Spinal cord (tissue), 9 donors: ENCODE measurements at regions not wholly inside any gene's neighbourhood (a gene's known extent, or its start where the extent isn't known, plus 50 kb on each side); places are given as distances from the start of the nearest gene placed in this dataset.

Experiments used
- DNase-seq, 6 donors: peaks; one replicate each; pipeline versions ENCODE4 v3.0.0 to v3.0.0-alpha.2; 2013 to 2015; ENCODE audit warnings: low spot score in 6 of 6, low read depth in 4 of 6
- H3K27ac ChIP-seq: one replicate; pipeline ENCODE4 v1.5.1; 2013; ENCODE audit warnings: low read depth, low read length, control low read depth
- H3K27me3 ChIP-seq: one replicate; pipeline ENCODE4 v1.6.1; 2013; ENCODE audit warnings: low read length; ENCODE audit not compliant: control insufficient read depth, insufficient read depth
- H3K36me3 ChIP-seq: one replicate; pipeline ENCODE4 v1.6.1; 2013; ENCODE audit warnings: low read length; ENCODE audit not compliant: control insufficient read depth, insufficient read depth
- H3K4me1 ChIP-seq: one replicate; pipeline ENCODE4 v1.6.1; 2013; ENCODE audit warnings: low read length; ENCODE audit not compliant: control insufficient read depth, insufficient read depth
- H3K4me3 ChIP-seq: one replicate; pipeline ENCODE4 v1.5.1; 2013; ENCODE audit warnings: low read depth, low read length, control low read depth
- H3K9me3 ChIP-seq: one replicate; pipeline ENCODE4 v1.6.1; 2013; ENCODE audit warnings: low read length; ENCODE audit not compliant: control insufficient read depth, insufficient read depth
- WGBS: methylation state at CpG from one replicate; pipeline ENCODE4 v1.1.5; 2013; ENCODE audit warnings: missing lambda C conversion rate; ENCODE audit not compliant: insufficient coverage; 5-methylcytosine and 5-hydroxymethylcytosine counted together
- donor health status: healthy.

DNA sequence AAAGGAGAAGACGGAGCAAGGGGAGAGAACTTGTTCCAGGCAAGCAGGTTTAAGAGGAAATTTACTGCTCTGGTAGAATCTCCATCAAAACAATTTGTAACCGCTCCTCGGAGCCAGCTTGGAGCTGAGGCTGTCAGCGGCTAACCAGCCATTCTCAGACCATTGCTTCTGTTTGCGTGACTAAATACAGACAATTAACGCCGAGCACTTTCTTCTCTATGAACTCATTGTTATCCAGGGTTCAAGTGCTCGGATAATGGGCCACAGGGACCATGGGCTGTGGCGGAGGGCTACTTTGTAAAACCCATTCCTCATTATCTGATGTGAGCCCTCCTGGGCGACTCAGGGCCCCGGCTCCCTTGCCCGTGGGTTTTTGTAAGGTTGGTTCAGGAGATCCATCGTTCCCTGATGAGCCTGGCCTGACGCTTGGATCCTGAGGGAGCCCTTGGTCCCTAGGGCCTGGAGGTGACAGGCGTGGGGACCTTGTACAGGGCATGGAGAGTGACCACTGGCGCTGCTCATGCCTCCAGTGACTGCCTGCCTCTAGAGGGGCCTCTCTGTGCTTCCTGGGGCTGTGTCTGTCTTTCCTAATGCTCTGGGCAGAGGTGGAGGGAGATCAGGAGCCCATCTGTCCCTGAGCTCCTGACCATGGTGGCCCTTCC, 61.5 kb upstream of the ZNF536 start:
- Histone ChIP-seq H3K4me1 (peaks cover 12% of the 10 kb centered on the region), H3K27me3 (no peaks in the 10 kb centered on the region), H3K36me3 (peaks cover 6% of the 10 kb centered on the region), H3K27ac (no peak overlapping the region), H3K4me3 (no peak overlapping the region), H3K9me3 (no peaks in the 10 kb centered on the region)
- WGBS, result 38% methylated on average over 14 of the region's 16 CpGs
- peak in 2 of 6 donors; percentile 29 to 65 for DNase-seq

DNA sequence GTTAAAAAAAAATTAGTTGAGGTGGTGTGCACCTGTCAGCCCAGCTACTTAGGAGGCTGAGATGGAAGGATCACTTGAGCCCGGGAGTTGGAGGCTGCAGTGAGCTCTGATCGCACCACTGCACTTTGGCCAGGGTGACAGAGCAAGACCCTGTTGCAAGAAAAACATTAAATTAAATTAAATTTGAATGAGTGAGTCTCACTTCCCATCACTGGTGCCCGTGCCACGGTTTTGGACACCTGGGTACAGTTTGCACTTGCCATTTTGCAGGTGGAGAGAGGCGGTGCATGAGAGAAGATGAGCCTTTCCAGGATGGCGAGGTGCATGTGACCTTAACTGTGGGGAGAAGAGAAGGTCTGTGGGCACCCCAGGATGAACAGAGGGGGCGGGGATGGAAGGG, 60.3 kb upstream of the ZNF536 start:
- no peak for DNase-seq
- Histone ChIP-seq H3K4me1 (peaks cover 12% of the 10 kb centered on the region), H3K4me3 (no peak overlapping the region), H3K9me3 (no peaks in the 10 kb centered on the region), H3K36me3 (peaks cover 6% of the 10 kb centered on the region), H3K27me3 (no peaks in the 10 kb centered on the region), H3K27ac (no peak overlapping the region)
- 93% methylated on average over 5 of the region's 7 CpGs for WGBS

DNA sequence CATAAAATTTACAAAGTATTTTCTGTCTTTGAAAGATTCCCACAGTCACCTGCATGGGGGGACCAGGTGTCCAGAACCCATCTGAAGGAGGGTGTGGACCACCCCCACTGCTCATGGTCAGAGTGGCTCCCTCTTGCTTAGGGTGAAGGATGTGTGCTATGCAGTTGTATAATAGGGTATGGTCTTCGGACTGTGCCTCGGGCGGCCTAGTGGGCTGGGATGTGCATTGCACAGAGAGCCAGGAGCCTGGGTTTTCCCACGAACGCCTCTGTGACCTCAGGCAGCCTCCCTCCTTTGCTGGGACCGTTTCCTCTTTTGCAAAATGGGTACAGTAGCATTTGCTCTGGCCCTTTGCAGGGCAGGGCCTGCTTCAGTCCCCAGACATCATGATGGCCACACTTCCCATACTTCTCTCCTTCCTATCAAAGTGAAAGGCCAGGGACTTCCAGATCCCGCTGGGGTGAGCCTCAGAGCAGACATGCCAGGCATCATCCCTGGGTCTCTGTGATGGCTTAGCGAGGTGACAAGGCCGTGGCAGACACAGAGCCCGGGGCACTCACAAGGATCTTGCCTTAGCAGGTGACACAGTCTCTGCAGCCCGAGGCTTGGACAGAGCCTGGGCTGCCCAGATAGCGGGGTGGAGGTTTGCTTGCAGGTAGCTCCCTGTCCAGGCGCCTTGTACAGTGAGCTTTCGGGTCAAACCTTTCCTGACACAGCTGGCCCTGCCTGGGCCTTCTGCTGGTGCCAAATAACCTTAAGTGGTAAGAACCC, 59.4 kb upstream of the ZNF536 start:
- Histone ChIP-seq H3K36me3 (peaks cover 6% of the 10 kb centered on the region), H3K4me1 (peaks cover 12% of the 10 kb centered on the region), H3K9me3 (no peaks in the 10 kb centered on the region), H3K27ac (no peak overlapping the region), H3K27me3 (no peaks in the 10 kb centered on the region), H3K4me3 (no peak overlapping the region)
- WGBS, result 89% methylated on average over 14 of the region's 14 CpGs
- DNase-seq, result no peak

DNA sequence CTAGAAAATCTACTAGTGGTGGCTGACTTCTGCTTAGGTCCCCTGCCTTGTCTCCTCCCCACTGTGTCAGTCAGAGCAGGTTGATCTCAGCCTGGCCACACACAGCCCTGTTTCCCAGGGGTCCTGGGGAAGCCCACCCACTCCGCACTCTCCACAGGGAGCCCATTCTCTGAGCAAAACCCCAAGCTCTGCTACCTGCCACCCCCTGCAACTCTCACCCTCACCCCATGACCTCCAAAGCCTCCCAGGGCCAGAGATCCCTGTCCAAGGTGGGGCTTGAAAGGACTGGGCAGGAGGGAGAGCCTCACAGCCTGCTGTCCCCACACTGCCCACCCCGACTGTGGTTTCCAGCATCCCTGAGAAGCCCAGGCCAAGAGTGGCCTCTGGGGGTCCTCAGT, 58.8 kb upstream of the ZNF536 start:
- H3K4me3 ChIP-seq, result no peak overlapping the region
- no peak overlapping the region for H3K27ac ChIP-seq
- H3K27me3 ChIP-seq, result no peaks in the 10 kb centered on the region
- DNase-seq, result no peak
- H3K4me1 ChIP-seq, result peaks cover 12% of the 10 kb centered on the region
- no peaks in the 10 kb centered on the region for H3K9me3 ChIP-seq
- H3K36me3 ChIP-seq, result peaks cover 6% of the 10 kb centered on the region
- WGBS, result 100% methylated on average over 1 of the region's 2 CpGs

DNA sequence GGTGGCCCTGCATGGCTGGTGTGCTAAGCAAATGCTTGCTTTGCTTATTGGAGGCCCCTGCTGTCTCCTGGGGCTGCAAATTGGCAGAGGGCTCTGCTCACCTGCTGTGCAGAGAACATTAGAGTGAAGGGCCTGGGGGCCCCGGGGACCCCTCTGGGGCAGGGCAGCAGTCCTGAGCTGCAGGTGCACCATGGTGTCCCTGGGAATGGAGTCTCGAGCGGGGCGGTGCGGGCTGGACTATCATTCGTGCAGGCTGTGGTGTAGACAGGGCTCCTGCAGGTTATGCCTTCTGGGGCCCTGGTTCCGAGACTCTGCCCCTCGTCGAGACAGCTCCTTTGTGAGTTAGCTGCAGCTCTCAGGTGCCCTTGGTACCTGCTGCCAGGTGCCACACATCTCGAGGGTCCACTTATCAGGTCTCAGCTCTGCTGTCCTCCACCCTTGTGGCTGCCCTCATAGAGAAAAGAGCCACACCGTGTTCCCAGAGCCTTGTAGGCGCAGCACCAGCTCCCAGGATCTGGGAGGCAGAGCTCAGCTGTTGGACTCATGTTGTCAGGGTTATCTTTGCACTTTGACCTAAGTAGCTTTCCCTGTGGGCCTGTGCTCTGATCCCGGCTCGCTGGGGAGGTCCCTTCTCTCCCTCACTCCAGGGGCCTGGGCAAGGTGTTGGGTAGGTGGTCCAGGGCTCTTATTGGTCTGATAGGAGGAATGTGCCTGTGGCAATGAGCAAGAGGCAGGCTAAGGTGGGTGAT, 58.0 kb upstream of the ZNF536 start:
- no peak for DNase-seq
- 92% methylated on average over 12 of the region's 14 CpGs for WGBS
- no peaks in the 10 kb centered on the region for H3K9me3 ChIP-seq
- H3K4me3 ChIP-seq, result no peak overlapping the region
- H3K27me3 ChIP-seq, result no peaks in the 10 kb centered on the region
- peaks cover 12% of the 10 kb centered on the region for H3K4me1 ChIP-seq
- H3K36me3 ChIP-seq, result peaks cover 6% of the 10 kb centered on the region
- no peak overlapping the region for H3K27ac ChIP-seq

DNA sequence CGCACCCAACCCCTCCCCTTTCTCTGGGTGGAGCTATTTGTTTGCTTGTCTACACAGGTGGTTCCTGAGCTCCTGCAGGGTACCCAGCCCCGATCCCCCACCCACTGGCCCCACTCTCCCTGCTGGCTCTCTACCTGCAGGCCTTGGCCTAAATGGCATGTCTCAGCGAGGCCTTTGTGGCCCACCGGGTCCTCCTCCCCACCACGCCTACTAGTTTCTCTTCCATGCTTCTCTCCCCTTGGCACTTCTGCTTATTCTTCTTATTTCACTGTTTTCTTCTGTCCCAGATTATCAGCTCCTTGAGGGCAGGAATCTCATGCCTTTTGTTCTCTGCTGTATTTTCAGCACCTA, 57.4 kb upstream of the ZNF536 start:
- DNase-seq, result no peak
- no peak overlapping the region for H3K27ac ChIP-seq
- 97% methylated on average over 5 of the region's 5 CpGs for WGBS

DNA sequence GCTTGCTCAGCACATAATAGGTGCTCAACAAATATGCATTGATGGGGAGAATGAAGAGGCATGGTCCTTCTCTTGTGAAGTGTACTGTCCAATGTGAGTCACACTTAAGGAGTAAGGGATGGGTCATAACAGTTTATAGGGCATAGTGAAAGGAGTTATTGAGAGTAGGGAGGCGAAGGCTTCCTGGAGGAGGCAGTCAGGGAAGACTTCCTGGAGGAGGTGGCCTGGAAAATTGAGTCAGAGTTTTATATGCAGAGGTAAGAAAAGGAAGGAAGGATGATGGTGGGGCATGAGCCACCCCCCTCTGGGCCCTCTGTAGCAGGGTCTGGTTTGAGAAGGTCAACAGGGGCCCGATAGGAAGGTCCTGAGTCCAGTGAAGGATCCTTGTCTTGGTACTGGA, 57.0 kb upstream of the ZNF536 start:
- Histone ChIP-seq H3K36me3 (peaks cover 6% of the 10 kb centered on the region), H3K9me3 (no peaks in the 10 kb centered on the region), H3K4me1 (peaks cover 9% of the 10 kb centered on the region), H3K27me3 (no peaks in the 10 kb centered on the region), H3K27ac (no peak overlapping the region), H3K4me3 (no peak overlapping the region)
- DNase-seq, result no peak
- WGBS, result 100% methylated on average over 1 of the region's 2 CpGs

More for the DNA sequence above, 57.4 kb upstream of the ZNF536 start:
- Histone ChIP-seq H3K27me3 (no peaks in the 10 kb centered on the region), H3K36me3 (peaks cover 6% of the 10 kb centered on the region), H3K9me3 (no peaks in the 10 kb centered on the region), H3K4me1 (peaks cover 11% of the 10 kb centered on the region), H3K4me3 (no peak overlapping the region)

DNA sequence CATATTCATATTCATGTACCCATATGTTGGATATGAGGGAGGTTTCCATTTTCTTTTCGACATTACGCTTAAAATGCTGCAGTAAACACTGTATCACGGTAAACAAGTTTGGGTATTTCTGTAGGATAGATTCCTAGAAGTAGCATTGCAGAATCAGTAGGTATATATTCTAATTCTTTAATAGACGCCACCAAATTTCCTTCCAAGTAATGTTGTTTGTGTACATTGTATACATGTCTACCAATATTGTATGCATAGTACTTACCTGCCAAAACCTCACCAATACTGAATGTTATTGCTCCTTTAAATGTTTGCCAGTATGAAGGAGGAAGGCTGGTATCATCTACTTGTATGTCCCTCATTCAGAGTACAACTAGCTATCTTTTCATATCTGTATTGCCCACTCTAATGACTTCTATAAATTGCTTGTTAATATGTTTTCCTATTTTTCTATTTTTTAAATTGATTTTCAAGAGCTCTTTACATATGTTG, 56.1 kb upstream of the ZNF536 start:
- no CpG with 5 or more reads among the region's 4 CpGs for WGBS
- H3K9me3 ChIP-seq, result no peaks in the 10 kb centered on the region
- no peak overlapping the region for H3K27ac ChIP-seq
- no peak for DNase-seq
- H3K27me3 ChIP-seq, result no peaks in the 10 kb centered on the region
- H3K4me1 ChIP-seq, result peaks cover 2% of the 10 kb centered on the region
- H3K4me3 ChIP-seq, result no peak overlapping the region
- H3K36me3 ChIP-seq, result peaks cover 8% of the 10 kb centered on the region

DNA sequence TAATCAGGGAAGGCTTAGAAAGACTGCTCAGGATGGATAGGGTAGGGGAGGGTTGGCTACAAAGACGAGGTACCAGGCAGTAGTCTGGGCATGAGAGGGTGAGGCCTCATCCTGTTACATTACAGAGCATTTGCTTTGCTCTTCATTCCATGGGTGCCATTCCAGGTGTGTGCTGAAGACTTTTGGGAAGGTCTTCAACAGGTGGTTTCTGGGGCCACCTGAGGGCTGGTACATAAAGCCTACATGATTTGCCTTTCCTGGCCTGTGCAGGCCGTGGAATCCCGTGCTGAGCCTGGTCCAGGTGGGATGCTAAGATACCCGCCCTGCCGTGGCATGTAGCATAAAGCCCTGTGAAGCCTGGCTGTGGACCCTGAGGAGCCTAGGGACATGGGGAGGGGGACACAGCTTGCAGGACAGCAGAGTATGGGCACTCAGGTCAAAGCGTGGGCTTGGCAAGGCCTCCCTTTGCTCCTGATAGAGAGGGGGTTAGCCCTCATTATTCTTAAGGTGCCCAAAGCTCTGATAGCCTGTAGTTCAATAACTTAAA, 55.6 kb upstream of the ZNF536 start:
- Histone ChIP-seq H3K36me3 (peaks cover 10% of the 10 kb centered on the region), H3K4me3 (no peak overlapping the region), H3K4me1 (no peaks in the 10 kb centered on the region), H3K9me3 (no peaks in the 10 kb centered on the region), H3K27ac (no peak overlapping the region), H3K27me3 (no peaks in the 10 kb centered on the region)
- DNase-seq, result no peak
- 98% methylated on average over 6 of the region's 6 CpGs for WGBS
